Gastroesophageal sphincter (tissue), 3 donors: ENCODE measurements at regions not wholly inside any gene's neighbourhood (a gene's known extent, or its start where the extent isn't known, plus 50 kb on each side); places are given as distances from the start of the nearest gene placed in this dataset.

Source experiments
- CTCF ChIP-seq, 4 experiments: fragments of 200-600 bp in 2 of 4; fragments of 450-650 bp in 2 of 4; sonication (generic) in 1 of 4; IDR thresholded peaks; one replicate each; pipeline ENCODE4 v1.5.1; 2017 to 2019; ENCODE audit warnings: antibody characterized with exemption in 4 of 4, mild to moderate bottlenecking in 2 of 4, moderate library complexity in 2 of 4
- POLR2A ChIP-seq, 2 donors: fragments of 450-650 bp; IDR thresholded peaks; one replicate each; pipeline ENCODE4 v1.6.1; 2017; ENCODE audit warnings: antibody characterized with exemption in 2 of 2, mild to moderate bottlenecking in 2 of 2, moderate library complexity in 1 of 2

GRCh38 chr4:162984621-162985020 lies 182.1 kb downstream of the NAF1 start:
- no peak for TF ChIP-seq CTCF (IDR thresholded peaks at IDR 0.05)
- no peak for TF ChIP-seq POLR2A (IDR thresholded peaks at IDR 0.05)
